Choroid plexus epithelial cell (primary cell): ENCODE measurements at regions not wholly inside any gene's neighbourhood (a gene's known extent, or its start where the extent isn't known, plus 50 kb on each side); places are given as distances from the start of the nearest gene placed in this dataset.
A peak's percentile ranks its signal among the peaks of the same experiment; 100 is the strongest.

Experiments
- DNase-seq: peaks from one replicate; pipeline ENCODE4 v3.0.0-alpha.2; 2010; ENCODE audit warnings: low read depth
- H3K4me3 ChIP-seq: 2 replicates; pipeline ENCODE4 v1.5.1; 2011; ENCODE audit warnings: low read depth, mild to moderate bottlenecking, control low read depth, low read length, moderate library complexity
- TF ChIP-seq, protein P1 (sequence below): conservative IDR thresholded peaks from 2 replicates; pipeline ENCODE4 v1.5.1; 2011; ENCODE audit warnings: low read depth, mild to moderate bottlenecking, control low read depth, inconsistent platforms, low read length, moderate library complexity

- TF ChIP-seq, protein P1, sequence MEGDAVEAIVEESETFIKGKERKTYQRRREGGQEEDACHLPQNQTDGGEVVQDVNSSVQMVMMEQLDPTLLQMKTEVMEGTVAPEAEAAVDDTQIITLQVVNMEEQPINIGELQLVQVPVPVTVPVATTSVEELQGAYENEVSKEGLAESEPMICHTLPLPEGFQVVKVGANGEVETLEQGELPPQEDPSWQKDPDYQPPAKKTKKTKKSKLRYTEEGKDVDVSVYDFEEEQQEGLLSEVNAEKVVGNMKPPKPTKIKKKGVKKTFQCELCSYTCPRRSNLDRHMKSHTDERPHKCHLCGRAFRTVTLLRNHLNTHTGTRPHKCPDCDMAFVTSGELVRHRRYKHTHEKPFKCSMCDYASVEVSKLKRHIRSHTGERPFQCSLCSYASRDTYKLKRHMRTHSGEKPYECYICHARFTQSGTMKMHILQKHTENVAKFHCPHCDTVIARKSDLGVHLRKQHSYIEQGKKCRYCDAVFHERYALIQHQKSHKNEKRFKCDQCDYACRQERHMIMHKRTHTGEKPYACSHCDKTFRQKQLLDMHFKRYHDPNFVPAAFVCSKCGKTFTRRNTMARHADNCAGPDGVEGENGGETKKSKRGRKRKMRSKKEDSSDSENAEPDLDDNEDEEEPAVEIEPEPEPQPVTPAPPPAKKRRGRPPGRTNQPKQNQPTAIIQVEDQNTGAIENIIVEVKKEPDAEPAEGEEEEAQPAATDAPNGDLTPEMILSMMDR: no peak
- no peak overlapping the region for H3K4me3 ChIP-seq
- DNase-seq: no peak
Measured at GRCh38 chr13:60318186-60318585, 78.8 kb upstream of the TDRD3 start.

DNA sequence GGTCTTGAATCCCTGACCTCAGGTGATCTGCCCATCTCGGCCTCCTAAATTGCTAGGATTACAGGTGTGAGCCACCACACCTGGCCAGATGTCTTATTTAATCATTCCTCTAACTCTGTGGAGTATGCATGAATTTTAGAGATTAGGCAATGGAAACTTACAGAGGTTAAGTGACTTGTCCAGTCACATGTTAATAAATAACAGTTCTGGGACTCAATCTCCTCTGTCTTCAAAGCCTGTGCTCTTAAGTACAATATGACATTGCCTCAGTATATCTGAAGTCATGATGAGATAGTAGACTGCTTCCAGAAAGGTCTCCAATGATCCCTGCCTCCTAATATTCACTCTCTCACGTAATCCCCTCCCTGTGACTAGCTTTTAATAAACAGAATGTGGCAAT lies 72.9 kb upstream of the TDRD3 start:
- no peak overlapping the region for H3K4me3 ChIP-seq
- no peak for DNase-seq
- TF ChIP-seq, protein P1: no peak

GRCh38 chr13:60326273-60326672 lies 70.7 kb upstream of the TDRD3 start:
- DNase-seq: peak; percentile 2
- TF ChIP-seq, protein P1: peak; percentile 2
- no peak overlapping the region for H3K4me3 ChIP-seq

DNA sequence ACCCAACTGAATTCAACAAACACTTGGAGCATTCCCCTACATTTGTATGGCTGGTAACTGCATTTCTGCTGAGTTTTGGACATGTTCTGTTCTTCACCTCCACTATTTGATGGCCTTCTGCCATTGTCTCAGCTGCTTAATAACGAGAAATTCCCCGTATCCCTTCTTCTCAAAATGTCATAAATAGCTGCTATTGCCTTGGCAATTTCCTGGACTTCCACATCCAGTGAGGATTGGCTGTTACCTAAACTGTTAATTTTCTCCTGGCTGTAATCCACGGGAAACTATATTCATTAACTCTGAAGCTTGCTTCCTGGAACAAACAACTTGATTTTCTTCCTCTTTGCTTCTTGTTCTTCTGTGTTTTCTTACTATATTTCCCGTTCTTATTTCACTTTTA lies 69.5 kb upstream of the TDRD3 start:
- no peak for DNase-seq
- TF ChIP-seq, protein P1: no peak
- no peak overlapping the region for H3K4me3 ChIP-seq

GRCh38 chr13:60328073-60328472 lies 68.9 kb upstream of the TDRD3 start:
- TF ChIP-seq, protein P1: no peak
- DNase-seq: peak; percentile 13
- H3K4me3 ChIP-seq: no peak overlapping the region

DNA sequence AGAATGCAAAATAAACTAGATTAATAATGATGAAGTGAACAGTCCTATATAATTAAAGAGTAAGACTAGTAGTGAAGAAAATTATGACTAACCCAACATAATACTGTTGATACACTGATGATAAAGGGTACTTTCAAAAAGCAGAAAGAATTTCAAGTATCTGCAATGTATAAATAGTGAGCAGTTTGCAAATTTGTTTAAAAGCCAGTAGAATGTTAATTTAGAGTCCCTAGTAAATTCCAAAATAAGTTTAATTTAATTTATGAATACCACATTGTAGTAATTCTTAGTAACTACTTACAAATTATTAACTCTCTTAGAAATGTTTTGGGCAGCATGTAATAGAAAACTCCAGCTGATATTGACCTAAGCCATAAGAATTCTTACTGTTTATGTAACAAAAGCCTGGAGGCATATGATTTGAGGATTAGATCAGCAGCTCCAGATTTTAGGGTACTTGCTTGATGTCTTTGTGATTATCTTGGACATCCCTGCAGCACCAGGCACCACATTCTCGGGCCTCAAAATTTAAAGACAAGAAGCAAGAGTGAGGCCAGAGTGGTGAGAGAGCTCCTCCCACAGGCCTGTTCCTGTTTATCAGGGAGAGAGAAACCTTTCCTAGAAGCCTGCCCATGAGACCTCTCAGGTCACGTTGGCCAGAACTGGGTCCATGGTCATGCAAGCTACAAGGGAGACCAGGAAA lies 67.6 kb upstream of the TDRD3 start:
- no peak overlapping the region for H3K4me3 ChIP-seq
- DNase-seq: peak; percentile 70
- TF ChIP-seq, protein P1: peak; percentile 74
